ENCODE measurements at regions not wholly inside any gene's neighbourhood (a gene's known extent, or its start where the extent isn't known, plus 50 kb on each side); places are given as distances from the start of the nearest gene placed in this dataset.

DNA sequence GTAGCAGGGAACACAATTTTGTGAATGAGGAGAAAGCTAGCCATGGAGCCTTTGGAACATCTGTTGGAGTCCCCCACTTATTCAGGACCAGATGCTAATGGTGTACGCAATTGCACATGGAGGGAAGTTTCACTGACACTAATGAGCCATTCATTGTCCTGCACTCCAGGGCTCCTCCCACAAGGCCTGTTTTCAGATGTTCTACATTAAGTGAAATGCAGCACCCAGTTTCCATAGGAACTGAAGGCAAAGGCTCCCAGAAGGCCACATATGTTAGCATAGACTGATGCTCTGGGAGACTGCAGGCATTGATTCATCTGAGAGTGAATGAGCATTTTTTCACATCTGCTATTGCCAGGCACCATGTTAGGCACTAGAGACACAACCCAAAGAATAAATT lies 399.5 kb downstream of the ETS1 start:
- no peak for DNase-seq

DNA sequence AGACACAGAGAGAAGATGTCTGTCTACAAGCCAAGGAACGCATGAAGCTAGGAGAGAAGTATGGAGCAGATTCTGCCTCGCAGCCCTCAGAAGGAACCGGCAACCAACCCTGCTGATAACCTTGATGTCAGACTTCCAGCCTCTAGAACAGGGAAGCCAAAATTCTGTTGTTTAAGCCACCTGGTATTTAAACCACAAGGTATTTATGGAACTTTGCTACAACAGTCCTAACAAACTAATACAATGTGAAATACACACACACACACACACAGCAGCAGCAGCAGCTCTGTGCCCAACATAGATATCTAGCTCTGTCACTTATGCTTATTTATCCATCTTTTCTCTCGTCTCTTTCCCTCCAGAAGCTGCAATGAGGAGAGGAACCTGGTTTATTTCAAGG lies 400.0 kb downstream of the ETS1 start:
- no peak for DNase-seq

DNA sequence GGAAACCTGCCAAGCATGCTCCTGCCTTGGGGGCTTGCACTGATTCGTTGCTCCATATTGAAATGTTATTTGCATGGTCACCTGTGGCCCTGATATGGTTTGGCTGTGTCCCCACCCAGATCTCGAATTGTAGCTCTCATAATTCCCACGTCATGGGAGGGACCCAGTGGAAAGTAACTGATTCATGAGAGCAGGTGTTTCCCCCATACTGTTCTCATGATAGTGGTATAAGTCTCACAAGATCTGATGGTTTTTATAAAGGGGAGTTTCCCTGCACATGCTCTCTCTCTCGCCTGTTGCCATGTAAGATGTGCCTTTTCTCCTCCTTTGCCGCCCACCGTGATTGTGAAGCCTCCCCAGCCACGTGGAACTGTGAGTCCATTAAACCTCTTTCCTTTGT lies 402.4 kb downstream of the ETS1 start:
- no peak for DNase-seq

DNA sequence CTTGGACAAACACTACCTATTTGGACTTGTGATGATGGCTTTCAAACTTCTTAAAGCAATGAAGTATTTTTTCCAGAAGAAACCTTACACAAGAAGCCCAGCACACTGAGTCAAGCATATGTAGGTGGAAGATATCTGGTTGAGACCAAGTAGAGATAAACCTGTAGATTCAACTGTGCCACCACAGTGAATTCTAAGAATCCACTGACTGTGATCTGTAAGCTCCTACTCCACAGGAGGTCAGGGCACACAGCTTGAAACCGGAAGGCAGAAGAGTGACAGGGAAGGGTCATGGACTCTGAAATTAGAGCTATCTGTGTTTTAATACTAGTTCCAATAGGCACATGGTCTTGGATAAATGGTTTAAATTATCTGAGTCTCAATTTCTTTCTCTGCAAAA lies 404.5 kb downstream of the ETS1 start:
- no peak for DNase-seq

DNA sequence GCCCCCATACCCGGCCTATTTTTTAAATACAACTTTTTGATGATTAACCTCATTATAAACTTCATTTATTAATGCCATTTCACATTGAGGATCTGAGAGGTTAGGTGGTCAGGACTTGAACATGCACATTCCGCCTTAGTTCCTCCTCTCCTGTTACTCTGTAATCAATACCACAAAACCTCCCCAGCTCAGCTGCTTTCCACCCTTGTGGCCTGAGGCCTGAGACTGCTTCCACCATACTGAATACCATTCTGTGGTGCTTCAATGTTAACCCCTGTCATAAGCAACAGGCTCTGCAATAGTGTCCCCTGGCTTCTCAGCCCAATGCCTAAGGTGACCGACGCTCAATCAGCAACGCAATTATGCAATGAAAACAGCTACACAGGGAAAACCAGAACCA lies 405.4 kb downstream of the ETS1 start:
- no peak for DNase-seq

DNA sequence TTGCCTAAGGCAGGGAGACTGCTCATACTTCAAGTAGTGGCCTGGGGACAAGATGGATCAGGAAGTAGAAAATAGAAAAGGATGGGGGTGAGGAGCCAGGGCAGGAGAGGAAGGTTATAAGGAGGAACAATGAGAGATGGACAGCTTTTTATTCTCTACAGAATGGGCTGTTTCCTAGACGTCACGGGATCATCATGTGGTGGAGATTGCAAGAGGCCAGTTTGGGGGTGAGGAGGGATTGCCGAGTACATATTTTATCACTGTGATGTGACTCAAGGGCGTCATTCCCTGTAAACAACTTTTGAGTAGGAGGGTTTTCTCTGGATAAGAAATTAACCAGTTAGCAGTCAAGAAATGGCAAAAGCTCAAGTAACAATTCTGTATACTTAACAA lies 406.3 kb downstream of the ETS1 start:
- no peak for DNase-seq

DNA sequence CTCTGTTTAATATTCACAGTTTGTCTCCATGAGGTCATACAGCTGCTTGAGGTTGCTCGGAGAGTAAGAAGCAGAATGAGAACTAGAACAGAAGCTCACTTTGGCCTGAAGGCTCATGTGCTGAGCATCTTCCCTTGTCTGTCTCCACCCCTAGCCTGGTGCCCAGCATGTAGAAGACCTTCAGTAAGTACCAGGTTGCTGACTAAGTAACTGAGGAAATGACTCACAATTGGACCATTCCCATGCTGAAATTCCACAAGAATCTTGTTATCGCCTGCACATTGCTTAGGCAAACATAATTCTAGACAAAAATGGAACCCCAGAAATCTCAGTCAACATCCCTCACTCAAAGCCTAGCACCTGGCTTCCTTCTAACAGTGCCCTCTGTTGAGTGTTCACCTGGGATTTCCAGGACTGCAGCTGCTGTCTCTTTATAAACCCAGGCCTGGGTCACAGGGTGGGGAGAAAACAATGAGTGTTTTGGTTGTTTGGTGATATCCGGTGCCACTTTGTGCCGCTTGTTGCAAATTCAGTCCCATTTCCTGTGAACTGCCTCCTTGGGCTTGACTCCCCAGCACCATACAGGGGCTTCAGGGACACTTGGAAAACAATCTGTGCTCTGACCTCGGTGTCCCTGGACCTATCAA lies 406.8 kb downstream of the ETS1 start:
- DNase-seq = no peak

DNA sequence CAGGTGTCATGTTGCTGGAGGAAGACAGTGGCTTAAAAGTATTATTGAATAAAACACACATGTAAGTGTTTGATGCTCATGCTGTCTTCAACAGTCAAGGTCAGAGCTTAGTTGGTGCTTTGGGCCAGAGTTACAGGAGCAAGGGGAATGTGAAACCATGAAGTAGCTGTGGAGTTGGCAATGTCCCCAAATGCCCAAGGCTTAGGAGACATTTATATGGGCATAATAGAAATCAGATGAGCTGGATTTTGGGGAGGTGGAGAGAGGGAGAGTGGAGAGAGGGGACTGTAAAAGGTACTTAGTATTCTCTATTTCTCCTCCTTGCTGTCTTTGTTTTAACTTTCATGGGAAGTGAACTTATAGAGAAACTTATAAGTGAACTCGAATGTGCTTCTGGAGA lies 407.8 kb downstream of the ETS1 start:
- DNase-seq = no peak

DNA sequence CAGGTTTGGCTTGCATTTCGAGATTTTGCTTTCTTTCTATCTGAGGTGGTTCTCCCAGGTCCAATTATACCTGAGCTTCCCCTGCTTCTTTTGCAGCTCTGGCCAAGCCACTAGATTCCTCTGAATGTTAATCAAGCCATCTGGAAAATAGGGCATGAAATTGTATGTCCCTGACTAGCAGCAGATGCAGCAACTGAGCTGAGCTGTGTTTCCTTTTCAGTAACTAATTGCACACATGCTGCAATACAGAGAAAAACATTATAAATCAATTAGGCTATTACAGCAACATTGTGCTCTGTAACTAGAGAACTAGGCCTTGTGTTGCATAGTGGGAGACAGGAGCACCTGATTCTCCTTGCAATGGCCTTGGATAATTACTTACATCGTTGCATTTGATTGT lies 408.3 kb downstream of the ETS1 start:
- DNase-seq = no peak

DNA sequence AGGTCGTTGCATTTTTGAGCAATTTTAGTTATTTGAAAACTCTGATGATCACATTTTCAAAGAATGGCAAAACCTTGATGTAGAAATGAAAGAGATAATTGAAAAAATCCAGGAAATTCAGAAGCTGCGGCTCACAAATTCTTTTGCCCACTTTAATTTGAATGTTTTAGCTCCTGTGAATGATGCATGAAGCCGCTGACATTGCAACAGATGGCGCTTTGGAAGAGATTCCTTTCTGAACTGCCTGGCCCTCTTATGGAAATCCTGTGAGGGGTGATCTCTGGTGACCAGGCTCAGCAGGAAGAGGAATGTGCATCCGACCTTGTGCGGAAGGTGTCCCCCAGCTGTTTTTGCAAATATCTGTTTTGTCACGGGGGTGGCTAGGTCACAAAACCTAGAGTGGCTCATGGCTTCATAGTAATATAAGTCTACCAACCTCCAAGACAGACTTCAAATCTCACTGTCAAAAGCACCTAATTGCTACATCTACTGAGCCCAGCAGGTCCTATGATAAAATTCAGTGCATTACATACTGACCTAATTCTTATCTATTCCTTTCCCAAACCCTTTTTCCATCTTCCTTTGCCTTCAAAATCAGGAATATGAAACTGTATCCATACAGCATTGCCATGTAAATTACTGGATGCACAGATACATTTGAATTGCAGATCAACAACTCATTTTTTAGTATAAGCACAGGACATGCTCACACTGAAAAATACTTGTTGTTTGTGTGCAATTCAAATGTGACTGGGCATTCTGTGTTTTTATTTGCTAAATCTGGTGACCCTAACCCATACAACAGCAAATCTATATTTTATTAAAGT lies 412.7 kb downstream of the ETS1 start:
- DNase-seq = no peak

DNA sequence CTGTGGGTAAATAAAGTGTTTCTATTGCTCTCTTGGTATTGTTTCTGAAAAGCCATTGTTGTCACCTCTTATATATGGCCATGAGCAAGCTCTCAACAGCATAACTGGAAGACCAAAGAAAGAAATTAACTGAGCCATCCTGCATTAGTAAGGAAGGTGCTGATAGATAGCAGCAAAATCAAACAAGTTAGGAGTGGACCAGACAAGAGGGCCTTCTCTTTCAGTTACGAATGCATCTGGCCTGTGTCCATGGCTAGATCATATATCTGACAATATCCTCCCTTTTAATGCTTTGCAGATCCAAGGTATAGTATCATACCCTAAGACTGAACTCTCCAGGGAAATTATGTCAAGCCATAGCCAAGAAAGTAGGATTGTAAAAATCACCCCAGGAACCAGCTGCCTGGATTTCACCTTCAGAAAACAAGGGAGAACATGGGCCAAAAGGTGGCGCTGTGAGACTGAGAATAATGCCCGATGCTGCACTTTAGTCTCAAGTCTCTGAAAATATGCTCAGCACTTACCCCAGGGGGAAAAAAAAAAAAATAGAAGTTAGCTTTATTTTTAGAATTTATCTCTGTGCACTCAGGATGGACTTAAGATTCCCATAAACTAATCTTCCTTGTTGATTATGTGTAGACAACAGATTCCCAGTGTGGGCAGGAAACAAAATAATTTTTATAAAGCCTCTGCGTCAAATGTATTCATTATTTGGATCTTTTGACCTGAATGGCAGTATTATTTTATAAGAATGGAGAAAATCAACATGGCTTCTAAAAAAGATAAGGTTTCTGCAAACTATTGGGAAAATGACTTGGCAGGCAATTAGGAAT lies 415.1 kb downstream of the ETS1 start:
- DNase-seq = peak; percentile 85

DNA sequence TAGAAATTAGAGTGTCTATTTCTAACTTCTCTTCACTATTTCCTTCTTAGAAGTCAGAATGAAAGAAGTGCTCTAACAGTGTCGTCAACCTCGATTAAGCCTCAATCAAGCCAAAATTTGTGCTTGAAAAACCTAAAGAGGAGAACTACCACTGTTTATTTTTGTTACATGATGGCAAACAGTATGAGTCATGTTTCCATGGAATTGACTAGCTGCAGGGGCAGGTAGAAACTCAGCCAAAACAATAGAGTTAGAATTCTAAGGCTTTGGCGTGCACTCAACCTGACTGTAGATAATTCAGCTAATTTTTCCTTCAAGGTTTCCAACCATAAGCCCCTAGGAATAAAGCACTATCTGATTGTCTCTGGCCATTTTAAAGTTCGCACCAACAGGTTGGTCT lies 415.9 kb downstream of the ETS1 start:
- no peak for DNase-seq

DNA sequence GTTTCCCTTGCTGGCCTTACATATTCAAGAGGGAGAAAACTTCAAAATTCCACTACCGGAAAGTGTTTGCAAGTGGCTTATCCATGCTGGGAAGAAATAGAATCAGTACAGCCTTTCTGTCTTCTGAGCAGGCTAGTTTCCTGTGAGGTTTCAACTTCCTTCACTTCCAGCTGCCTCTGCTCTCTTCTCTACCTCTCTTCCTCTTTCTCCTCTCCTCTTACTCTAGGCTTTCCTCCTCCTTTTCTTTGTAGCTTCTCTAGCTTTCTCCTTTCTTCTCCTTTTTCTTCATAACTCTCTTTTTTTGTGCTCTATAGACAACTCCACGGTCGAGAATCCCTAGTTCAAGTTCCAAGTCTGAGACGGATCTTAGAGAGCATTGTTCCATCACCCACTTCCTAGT lies 421.8 kb downstream of the ETS1 start:
- no peak for DNase-seq

DNA sequence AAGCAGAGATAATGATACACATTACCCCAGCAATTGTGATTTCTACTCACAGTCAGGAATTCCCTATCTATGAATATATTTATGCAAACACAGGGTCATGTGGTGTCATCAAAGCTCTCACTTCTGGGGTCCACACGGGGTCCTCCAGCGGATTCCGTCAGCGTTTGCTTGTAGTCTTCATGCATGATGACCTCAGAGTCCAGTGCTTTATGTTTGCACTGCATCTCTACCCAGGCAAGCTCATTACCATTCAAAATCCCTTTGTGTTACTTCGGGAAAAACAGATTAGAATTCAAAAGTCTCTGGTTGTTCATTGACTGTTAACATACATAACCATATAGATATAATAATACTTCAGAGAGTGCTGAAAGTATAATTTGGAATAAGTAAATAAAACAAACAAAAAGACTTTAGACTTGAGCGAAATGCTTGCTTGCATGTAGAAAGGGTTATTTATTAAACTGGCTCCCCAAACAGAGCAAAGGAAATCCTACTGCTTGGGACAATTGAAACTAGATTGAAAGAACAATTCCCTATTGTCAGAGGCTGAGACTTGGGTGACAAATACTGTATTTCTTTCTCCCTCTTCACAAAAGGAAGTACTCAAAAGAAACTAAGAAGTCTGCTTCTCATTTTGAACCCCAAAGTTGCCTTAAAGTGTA lies 423.1 kb downstream of the ETS1 start:
- DNase-seq = no peak

DNA sequence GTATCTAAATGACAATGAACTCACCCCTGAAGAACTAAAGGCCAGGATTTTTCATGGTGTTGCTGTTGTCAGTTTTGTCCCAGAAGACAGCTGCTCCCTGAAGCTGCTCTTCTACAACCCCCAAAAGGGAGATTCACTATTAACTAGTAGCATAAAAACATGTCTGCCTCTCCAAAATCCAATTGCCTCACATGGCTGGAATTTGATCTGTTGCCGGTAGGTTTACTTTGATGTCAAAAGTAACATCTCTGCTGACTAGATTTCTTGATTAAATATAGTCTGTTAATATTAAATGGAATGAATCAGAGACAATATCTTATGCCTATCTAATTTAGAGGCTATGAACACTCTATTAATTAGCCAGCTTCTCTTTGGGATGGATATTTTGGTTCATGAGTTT lies 425.4 kb downstream of the ETS1 start:
- no peak for DNase-seq

DNA sequence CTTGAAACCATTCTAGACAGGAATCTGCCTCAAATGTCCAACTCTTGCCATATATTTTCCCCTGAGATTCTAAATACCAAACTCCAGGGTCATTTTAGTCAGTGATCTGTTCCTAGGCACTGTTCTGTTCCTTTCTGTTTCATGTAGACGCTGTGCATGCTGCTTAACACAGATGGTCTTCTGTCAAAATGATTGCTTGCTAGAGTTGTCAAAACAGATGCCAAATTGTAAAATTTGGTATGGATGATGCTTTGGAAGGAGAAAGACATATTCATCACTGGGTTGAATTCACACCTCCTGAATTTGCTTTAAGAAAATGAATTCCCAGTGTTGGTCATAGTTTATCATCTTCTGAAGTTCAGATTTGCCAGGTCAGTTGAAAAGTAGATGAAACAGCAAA lies 425.9 kb downstream of the ETS1 start:
- DNase-seq = no peak

DNA sequence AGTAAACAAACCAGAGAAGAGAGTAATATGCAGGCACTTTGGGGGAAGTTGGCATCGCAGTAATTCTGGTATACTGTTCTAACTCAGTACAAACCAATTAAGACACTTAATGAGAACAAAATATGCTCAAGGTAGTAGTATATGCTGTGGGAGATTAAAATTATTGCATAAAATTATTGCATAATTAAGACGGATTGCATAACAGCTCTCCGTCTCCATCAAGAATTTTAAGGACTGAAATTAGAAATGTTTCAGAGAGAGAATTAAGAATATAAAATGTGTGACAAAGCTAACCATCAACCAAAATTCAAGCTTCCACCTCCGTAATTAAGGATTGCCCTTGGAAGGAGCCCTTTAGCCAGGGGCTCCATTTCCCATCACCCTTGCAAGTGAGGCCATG lies 428.5 kb downstream of the ETS1 start:
- no peak for DNase-seq

DNA sequence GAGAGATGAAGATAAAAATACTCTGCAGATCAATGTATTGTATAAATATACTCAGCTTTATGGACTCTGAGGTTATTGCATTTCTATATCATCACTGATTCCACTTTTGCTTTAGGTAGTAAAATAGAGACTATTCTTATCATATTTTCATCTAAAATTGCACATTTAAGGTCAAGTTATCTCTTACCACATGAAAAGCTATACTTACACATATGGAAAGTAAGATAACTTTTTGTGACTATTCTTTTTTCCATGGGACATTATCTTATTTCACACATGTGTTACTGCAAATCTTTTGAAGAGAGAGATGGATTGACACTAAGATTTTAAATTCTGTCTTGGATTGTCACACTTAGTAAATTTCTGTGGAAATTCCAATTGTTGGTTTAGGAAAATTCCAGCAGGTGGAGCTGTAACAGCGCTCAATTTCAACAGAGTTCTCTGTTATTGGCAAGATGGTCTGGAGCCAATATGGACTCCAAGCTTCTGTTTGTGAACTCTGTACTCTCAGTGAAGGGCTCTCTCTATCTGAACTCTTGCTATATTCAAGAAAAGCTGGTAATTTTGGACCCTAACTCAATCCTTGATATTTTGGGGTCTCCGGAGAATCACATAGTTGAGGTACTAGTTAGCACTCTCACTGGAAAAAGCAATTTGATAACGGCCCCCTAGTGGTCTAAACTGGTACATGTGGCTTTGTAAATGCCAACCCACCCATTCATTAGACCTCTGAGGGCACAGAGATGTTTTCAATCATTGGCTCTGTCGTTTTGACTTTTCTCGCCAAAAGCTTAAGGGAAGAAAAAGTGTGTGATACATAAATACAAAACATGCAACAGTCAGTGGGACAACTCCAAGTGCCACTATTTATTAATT lies 429.7 kb downstream of the ETS1 start:
- DNase-seq = peak; percentile 82

DNA sequence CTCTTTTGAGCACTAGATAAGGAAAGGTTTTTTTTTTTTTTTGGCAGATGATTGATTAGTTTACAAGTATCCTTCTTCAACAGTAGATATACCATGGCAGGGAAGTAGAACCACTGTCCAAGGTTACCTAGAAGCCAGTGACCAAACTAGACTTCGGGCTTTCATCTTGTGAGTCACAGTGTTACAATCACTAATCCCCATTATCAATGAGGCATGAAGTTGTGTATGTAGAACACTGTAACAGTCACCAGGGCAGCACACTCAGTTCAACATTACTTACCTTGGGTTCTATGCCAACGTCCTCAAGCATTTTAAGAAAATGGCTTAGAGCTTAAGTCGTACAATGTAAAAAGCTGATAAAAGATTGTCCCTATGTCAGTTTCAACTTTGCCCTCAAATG lies 430.9 kb downstream of the ETS1 start:
- DNase-seq = no peak

DNA sequence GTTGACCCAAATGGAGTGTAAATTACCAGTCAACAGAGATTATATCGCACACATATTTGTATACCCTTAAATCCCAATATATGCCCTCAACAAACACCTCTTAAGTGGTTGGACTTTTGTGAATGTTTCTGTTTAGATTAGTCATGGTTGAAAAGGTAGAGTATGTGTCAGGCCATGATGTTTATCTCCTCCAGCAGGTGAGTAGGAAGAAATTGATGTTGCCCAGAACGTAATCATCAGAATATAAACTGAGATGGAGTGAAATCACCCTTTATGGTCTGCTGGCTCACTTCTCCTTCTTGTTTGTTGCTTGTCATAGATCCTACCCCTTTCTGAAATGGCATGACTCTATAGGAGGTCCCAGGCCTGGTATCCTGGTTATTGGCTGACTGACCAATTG lies 431.8 kb downstream of the ETS1 start:
- DNase-seq = no peak

DNA sequence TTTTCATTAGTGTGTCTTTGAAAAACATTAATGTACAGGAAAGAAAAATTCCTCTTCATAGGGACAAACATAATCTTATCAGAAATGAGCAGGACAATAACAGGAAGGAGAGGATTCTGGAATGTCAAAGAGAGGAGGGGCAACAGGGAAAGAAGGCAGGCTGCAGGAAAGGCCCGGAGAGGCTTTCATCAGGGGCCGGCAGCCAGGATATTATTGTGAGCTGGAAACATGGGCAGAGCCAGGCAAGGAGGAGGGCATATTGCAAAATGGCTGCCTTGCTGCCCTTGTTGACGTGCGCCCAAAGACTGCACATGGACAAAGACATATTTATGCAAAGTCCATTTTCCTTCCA lies 433.7 kb downstream of the ETS1 start:
- DNase-seq = no peak
